Neural cell (in vitro differentiated cells): ENCODE measurements at regions not wholly inside any gene's neighbourhood (a gene's known extent, or its start where the extent isn't known, plus 50 kb on each side); places are given as distances from the start of the nearest gene placed in this dataset.

Experiments
- H2AFZ ChIP-seq: fragments of 200-600, 300-800 bp; sonication (generic), shearing (Covaris generic); 2 replicates; pipeline ENCODE4 v1.6.0; 2014; ENCODE audit warnings: low read depth, mild to moderate bottlenecking, antibody characterized with exemption, low read length, moderate library complexity
- H3F3A ChIP-seq: fragments of 200-600 bp; shearing (Covaris generic); 2 replicates; pipeline ENCODE4 v1.6.1; 2016; ENCODE audit warnings: mild to moderate bottlenecking, moderate library complexity, mixed read lengths, antibody characterized with exemption, low read length; ENCODE audit not compliant: insufficient read depth, poor library complexity, severe bottlenecking
- H3K27ac ChIP-seq: fragments of 200-600, 300-800 bp; sonication (generic), shearing (Covaris generic); 2 replicates; pipeline ENCODE4 v1.5.1; 2014; ENCODE audit warnings: mild to moderate bottlenecking, low read length, moderate library complexity
- H3K27me3 ChIP-seq: fragments of 300-800, 200-600 bp; sonication (generic), shearing (Covaris generic); 2 replicates; pipeline ENCODE4 v1.6.0; 2014; ENCODE audit warnings: mild to moderate bottlenecking, low read depth, low read length, moderate library complexity; ENCODE audit not compliant: insufficient read depth
- H3K36me3 ChIP-seq: fragments of 300-800, 200-600 bp; sonication (generic), shearing (Covaris generic); 2 replicates; pipeline ENCODE4 v1.5.1; 2014; ENCODE audit warnings: mild to moderate bottlenecking, antibody characterized with exemption, low read length, moderate library complexity; ENCODE audit not compliant: insufficient read depth
- H3K4me2 ChIP-seq: fragments of 300-800, 200-600 bp; sonication (generic), shearing (Covaris generic); 2 replicates; pipeline ENCODE4 v1.6.0; 2014; ENCODE audit warnings: mild to moderate bottlenecking, low read length
- H3K4me3 ChIP-seq: fragments of 300-800, 200-600 bp; sonication (generic), shearing (Covaris generic); 2 replicates; pipeline ENCODE4 v1.5.1; 2014; ENCODE audit warnings: mild to moderate bottlenecking, low read length, moderate library complexity
- H3K79me2 ChIP-seq: fragments of 200-600 bp; shearing (Covaris generic); replicated peaks from 2 replicates; pipeline ENCODE4 v1.6.0; 2014; ENCODE audit warnings: mild to moderate bottlenecking, low read length, moderate library complexity; ENCODE audit not compliant: insufficient read depth
- H3K9ac ChIP-seq: fragments of 300-800, 200-600 bp; sonication (generic), shearing (Covaris generic); 2 replicates; pipeline ENCODE4 v1.6.1; 2016; ENCODE audit warnings: mild to moderate bottlenecking, low read length, mixed read lengths
- H3K9me2 ChIP-seq: fragments of 200-600 bp; shearing (Covaris generic); 2 replicates; pipeline ENCODE4 v1.6.1; 2016; ENCODE audit warnings: mild to moderate bottlenecking, low read length, mixed read lengths; ENCODE audit not compliant: insufficient read depth
- H3K9me3 ChIP-seq: fragments of 200-600, 300-800 bp; sonication (generic), shearing (Covaris generic); 2 replicates; pipeline ENCODE4 v1.6.1; 2016; ENCODE audit warnings: mild to moderate bottlenecking, mixed run types, low read length, moderate library complexity, mixed read lengths
- H4K20me1 ChIP-seq: fragments of 200-600 bp; shearing (Covaris generic); 2 replicates; pipeline ENCODE4 v1.6.1; 2016; ENCODE audit warnings: mild to moderate bottlenecking, mixed run types; ENCODE audit not compliant: insufficient read depth
- EP300 ChIP-seq: fragments of 450-650 bp; conservative IDR thresholded peaks from 2 replicates; pipeline ENCODE4 v1.6.1; 2014; ENCODE audit warnings: antibody characterized with exemption, mild to moderate bottlenecking, moderate library complexity; ENCODE audit not compliant: poor library complexity, severe bottlenecking
- EZH2 ChIP-seq: fragments of 200-600, 300-800 bp; shearing (Covaris generic), sonication (generic); IDR thresholded peaks from 2 replicates; pipeline ENCODE4 v1.6.1; 2014; ENCODE audit warnings: antibody characterized with exemption, low read length, borderline replicate concordance, mild to moderate bottlenecking; ENCODE audit not compliant: insufficient read depth, poor library complexity, severe bottlenecking
- MXI1 ChIP-seq: fragments of 450-650 bp; conservative IDR thresholded peaks from 2 replicates; pipeline ENCODE4 v1.6.1; 2014; ENCODE audit warnings: antibody characterized with exemption, mild to moderate bottlenecking; ENCODE audit not compliant: poor library complexity, severe bottlenecking
- POLR2AphosphoS5 ChIP-seq: IDR thresholded peaks from 2 replicates; pipeline ENCODE4 v1.6.1; 2012
- RAD21 ChIP-seq: fragments of 450-650 bp; conservative IDR thresholded peaks from 2 replicates; pipeline ENCODE4 v1.6.1; 2014; ENCODE audit warnings: antibody characterized with exemption, mild to moderate bottlenecking, moderate library complexity
- SMC3 ChIP-seq: fragments of 450-650 bp; conservative IDR thresholded peaks from 2 replicates; pipeline ENCODE4 v1.6.1; 2014; ENCODE audit warnings: antibody characterized with exemption, mild to moderate bottlenecking, moderate library complexity; ENCODE audit not compliant: poor library complexity
- TAF1 ChIP-seq: IDR thresholded peaks from 2 replicates; pipeline ENCODE4 v1.6.1; 2012; ENCODE audit warnings: low read depth
- TF ChIP-seq, protein P1 (sequence below): fragments of 450-650 bp; IDR thresholded peaks from 2 replicates; pipeline ENCODE4 v1.5.1; 2014; ENCODE audit warnings: antibody characterized with exemption, mild to moderate bottlenecking, moderate library complexity; ENCODE audit not compliant: poor library complexity, severe bottlenecking
- TF ChIP-seq, protein P2 (sequence below): IDR thresholded peaks from 2 replicates; pipeline ENCODE4 v1.6.1; 2012; ENCODE audit warnings: borderline replicate concordance

DNA sequence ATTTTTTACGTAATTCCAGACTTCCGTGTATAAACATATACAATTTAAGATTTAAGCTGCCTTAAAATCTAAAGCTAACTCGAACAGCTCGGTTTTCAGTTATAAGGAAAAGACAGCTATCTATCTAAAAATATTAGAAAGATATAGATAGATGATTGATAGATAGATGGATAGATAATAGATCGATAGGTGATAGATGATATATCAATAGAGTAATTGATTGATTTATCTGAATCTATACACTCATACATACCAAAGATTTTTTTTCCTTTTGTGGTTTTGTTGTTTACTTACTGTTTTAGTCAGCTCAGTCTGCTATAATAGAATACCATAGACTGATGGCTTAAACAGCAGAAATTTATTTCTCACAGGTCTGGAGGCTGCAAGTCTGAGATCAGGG, 278.5 kb upstream of the PLD5 start:
- H3F3A ChIP-seq, result no peaks in the 10 kb centered on the region
- H3K79me2 ChIP-seq, result no peaks in the 10 kb centered on the region
- no peaks in the 10 kb centered on the region for H3K9me3 ChIP-seq
- H3K9me2 ChIP-seq, result no peaks in the 10 kb centered on the region
- no peak overlapping the region for H3K9ac ChIP-seq
- H3K4me3 ChIP-seq, result no peak overlapping the region
- no peaks in the 10 kb centered on the region for H4K20me1 ChIP-seq
- H3K27ac ChIP-seq, result no peak overlapping the region
- H3K4me2 ChIP-seq, result no peak overlapping the region
- TF ChIP-seq RAD21, result no peak
- H3K27me3 ChIP-seq, result no peaks in the 10 kb centered on the region
- no peaks in the 10 kb centered on the region for H3K36me3 ChIP-seq
- H2AFZ ChIP-seq, result no peak overlapping the region

DNA sequence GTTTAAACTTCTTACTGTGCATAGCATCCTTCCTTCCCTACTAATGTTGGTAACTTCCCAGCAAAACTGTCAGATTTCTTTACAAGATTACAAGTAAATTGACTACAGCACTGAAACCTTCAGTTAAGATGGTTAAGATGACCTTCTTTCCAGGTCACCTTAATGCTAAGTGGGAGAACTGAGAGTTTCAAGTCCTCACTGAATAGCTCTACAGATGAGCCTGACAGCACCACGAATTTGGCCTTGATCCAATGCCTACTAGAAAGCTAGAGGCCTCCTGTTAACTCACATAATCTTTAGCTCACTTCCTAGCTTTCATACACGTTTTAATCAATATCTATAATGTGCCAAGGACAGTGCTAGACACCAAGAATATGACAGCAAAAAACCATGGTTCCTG, 276.0 kb upstream of the PLD5 start:
- no peaks in the 10 kb centered on the region for H4K20me1 ChIP-seq

DNA sequence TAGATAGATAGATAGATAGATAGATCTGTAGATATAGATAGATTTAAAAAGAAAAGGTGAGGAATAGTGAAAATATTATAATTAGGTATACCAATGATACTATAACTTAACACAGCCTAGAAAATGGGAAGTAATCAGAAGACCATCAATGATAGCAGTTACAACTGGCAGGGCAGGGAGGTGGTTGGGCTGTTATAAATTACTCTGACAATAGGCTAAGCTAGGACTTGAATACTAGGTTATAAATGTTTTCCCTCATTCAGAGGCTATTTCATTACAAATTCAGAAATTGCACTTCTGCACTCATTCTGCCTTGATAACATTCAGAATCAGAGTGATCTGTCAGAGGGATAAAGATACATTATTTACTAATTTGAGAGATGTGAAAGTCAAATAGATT, 273.4 kb upstream of the PLD5 start:
- Histone ChIP-seq H2AFZ (no peak overlapping the region), H3K4me2 (no peak overlapping the region), H3K9me3 (no peaks in the 10 kb centered on the region), H4K20me1 (no peaks in the 10 kb centered on the region), H3K9me2 (no peaks in the 10 kb centered on the region), H3K36me3 (no peaks in the 10 kb centered on the region), H3K9ac (no peak overlapping the region), H3K27me3 (no peaks in the 10 kb centered on the region), H3K79me2 (no peaks in the 10 kb centered on the region), H3F3A (no peaks in the 10 kb centered on the region), H3K27ac (no peak overlapping the region), H3K4me3 (no peak overlapping the region)
- no peak for TF ChIP-seq RAD21
- TF ChIP-seq SMC3, result no peak
- TF ChIP-seq, protein P1, sequence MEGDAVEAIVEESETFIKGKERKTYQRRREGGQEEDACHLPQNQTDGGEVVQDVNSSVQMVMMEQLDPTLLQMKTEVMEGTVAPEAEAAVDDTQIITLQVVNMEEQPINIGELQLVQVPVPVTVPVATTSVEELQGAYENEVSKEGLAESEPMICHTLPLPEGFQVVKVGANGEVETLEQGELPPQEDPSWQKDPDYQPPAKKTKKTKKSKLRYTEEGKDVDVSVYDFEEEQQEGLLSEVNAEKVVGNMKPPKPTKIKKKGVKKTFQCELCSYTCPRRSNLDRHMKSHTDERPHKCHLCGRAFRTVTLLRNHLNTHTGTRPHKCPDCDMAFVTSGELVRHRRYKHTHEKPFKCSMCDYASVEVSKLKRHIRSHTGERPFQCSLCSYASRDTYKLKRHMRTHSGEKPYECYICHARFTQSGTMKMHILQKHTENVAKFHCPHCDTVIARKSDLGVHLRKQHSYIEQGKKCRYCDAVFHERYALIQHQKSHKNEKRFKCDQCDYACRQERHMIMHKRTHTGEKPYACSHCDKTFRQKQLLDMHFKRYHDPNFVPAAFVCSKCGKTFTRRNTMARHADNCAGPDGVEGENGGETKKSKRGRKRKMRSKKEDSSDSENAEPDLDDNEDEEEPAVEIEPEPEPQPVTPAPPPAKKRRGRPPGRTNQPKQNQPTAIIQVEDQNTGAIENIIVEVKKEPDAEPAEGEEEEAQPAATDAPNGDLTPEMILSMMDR, result no peak
- TF ChIP-seq EP300, result no peak
- no peak for TF ChIP-seq TAF1
- TF ChIP-seq, protein P2, sequence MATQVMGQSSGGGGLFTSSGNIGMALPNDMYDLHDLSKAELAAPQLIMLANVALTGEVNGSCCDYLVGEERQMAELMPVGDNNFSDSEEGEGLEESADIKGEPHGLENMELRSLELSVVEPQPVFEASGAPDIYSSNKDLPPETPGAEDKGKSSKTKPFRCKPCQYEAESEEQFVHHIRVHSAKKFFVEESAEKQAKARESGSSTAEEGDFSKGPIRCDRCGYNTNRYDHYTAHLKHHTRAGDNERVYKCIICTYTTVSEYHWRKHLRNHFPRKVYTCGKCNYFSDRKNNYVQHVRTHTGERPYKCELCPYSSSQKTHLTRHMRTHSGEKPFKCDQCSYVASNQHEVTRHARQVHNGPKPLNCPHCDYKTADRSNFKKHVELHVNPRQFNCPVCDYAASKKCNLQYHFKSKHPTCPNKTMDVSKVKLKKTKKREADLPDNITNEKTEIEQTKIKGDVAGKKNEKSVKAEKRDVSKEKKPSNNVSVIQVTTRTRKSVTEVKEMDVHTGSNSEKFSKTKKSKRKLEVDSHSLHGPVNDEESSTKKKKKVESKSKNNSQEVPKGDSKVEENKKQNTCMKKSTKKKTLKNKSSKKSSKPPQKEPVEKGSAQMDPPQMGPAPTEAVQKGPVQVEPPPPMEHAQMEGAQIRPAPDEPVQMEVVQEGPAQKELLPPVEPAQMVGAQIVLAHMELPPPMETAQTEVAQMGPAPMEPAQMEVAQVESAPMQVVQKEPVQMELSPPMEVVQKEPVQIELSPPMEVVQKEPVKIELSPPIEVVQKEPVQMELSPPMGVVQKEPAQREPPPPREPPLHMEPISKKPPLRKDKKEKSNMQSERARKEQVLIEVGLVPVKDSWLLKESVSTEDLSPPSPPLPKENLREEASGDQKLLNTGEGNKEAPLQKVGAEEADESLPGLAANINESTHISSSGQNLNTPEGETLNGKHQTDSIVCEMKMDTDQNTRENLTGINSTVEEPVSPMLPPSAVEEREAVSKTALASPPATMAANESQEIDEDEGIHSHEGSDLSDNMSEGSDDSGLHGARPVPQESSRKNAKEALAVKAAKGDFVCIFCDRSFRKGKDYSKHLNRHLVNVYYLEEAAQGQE, result no peak

More for the DNA sequence above, 276.0 kb upstream of the PLD5 start:
- H3K9me2 ChIP-seq, result no peaks in the 10 kb centered on the region
- no peak overlapping the region for H3K27ac ChIP-seq
- no peak overlapping the region for H3K4me3 ChIP-seq
- H3K9ac ChIP-seq, result no peak overlapping the region
- TF ChIP-seq SMC3 (no peak), POLR2AphosphoS5 (no peak), MXI1 (no peak), TAF1 (no peak), EZH2 (no peak), RAD21 (no peak), EP300 (no peak)
- TF ChIP-seq, protein P2, result no peak
- TF ChIP-seq, protein P1, result no peak
- no peaks in the 10 kb centered on the region for H3K79me2 ChIP-seq
- H3K9me3 ChIP-seq, result no peaks in the 10 kb centered on the region
- H2AFZ ChIP-seq, result no peak overlapping the region
- H3K4me2 ChIP-seq, result no peak overlapping the region
- no peaks in the 10 kb centered on the region for H3F3A ChIP-seq
- H3K36me3 ChIP-seq, result no peaks in the 10 kb centered on the region
- H3K27me3 ChIP-seq, result no peaks in the 10 kb centered on the region
